ENCODE measurements at regions not wholly inside any gene's neighbourhood (a gene's known extent, or its start where the extent isn't known, plus 50 kb on each side); places are given as distances from the start of the nearest gene placed in this dataset.

GRCh38 chr20:60252866-60253265, 294.6 kb downstream of the CDH26 start:
- WGBS, 3 donors: 76 to 84% (median 83%) methylated on average over 2 of the region's 2 CpGs

GRCh38 chr20:60253471-60253870, 295.2 kb downstream of the CDH26 start:
- intact Hi-C loops (cut with DNase I): no loop called here
- Histone ChIP-seq H3K27me3 (no peaks in the 10 kb centered on the region), H3K36me3 (no peaks in the 10 kb centered on the region), H3K9me3 (no peaks in the 10 kb centered on the region), H3K4me1 (ENCODE audit: insufficient read depth) (no peaks in the 10 kb centered on the region), H3K4me3 (no peak overlapping the region), H3K27ac (no peak overlapping the region)
- TF ChIP-seq POLR2A (IDR thresholded peaks at IDR 0.05) (no peak), CTCF (IDR thresholded peaks at IDR 0.05) (no peak), EP300 (IDR thresholded peaks at IDR 0.05) (no peak)
- no peak for DNase-seq
- 68 to 78% (median 73%) methylated on average over 6 of the region's 6 CpGs for WGBS, 3 donors

More at GRCh38 chr20:60252866-60253265, 294.6 kb downstream of the CDH26 start:
- no peak overlapping the region for H3K4me3 ChIP-seq
- no peak overlapping the region for H3K27ac ChIP-seq
- intact Hi-C loops (cut with DNase I): no loop called here
- no peaks in the 10 kb centered on the region for H3K9me3 ChIP-seq
- TF ChIP-seq POLR2A (IDR thresholded peaks at IDR 0.05): no peak
- no peak for TF ChIP-seq EP300 (IDR thresholded peaks at IDR 0.05)
- TF ChIP-seq CTCF (IDR thresholded peaks at IDR 0.05): no peak
- no peak for DNase-seq
- H3K27me3 ChIP-seq: no peaks in the 10 kb centered on the region
- no peaks in the 10 kb centered on the region for H3K36me3 ChIP-seq
- H3K4me1 ChIP-seq (ENCODE audit: insufficient read depth): no peaks in the 10 kb centered on the region

- Histone ChIP-seq H3K36me3 (no peaks in the 10 kb centered on the region), H3K9me3 (no peaks in the 10 kb centered on the region), H3K27ac (no peak overlapping the region), H3K4me1 (ENCODE audit: insufficient read depth) (no peaks in the 10 kb centered on the region), H3K27me3 (no peaks in the 10 kb centered on the region), H3K4me3 (no peak overlapping the region)
- intact Hi-C loops (cut with DNase I): no loop called here
- TF ChIP-seq POLR2A (IDR thresholded peaks at IDR 0.05) (no peak), EP300 (IDR thresholded peaks at IDR 0.05) (no peak), CTCF (IDR thresholded peaks at IDR 0.05) (no peak)
- no peak for DNase-seq
- WGBS, 3 donors: 22 to 35% (median 26%) methylated on average over 6 of the region's 6 CpGs
Observed at GRCh38 chr20:60254901-60255411, 296.7 kb downstream of the CDH26 start.

GRCh38 chr20:60255415-60255814, 297.2 kb downstream of the CDH26 start:
- no peaks in the 10 kb centered on the region for H3K4me1 ChIP-seq (ENCODE audit: insufficient read depth)
- TF ChIP-seq EP300 (IDR thresholded peaks at IDR 0.05) (no peak), CTCF (IDR thresholded peaks at IDR 0.05) (no peak), POLR2A (IDR thresholded peaks at IDR 0.05) (no peak)
- intact Hi-C loops (cut with DNase I): no loop called here
- H3K27me3 ChIP-seq: no peaks in the 10 kb centered on the region
- no peaks in the 10 kb centered on the region for H3K36me3 ChIP-seq
- H3K27ac ChIP-seq: no peak overlapping the region
- no peak overlapping the region for H3K4me3 ChIP-seq
- DNase-seq: no peak
- WGBS, 3 donors: 11 to 22% (median 19%) methylated on average over 3 of the region's 3 CpGs
- no peaks in the 10 kb centered on the region for H3K9me3 ChIP-seq
